HuH-7.5 (cell line): ENCODE measurements at regions not wholly inside any gene's neighbourhood (a gene's known extent, or its start where the extent isn't known, plus 50 kb on each side); places are given as distances from the start of the nearest gene placed in this dataset.
"Not testable (repeated sequence)": the region's sequence is repeated elsewhere in the genome, so short reads cannot be mapped to it uniquely, and the experiment has no call there.

ENCODE experiments used
- DNase-seq: peaks from one replicate; pipeline ENCODE4 v3.0.0; 2011; ENCODE audit warnings: low spot score

DNA sequence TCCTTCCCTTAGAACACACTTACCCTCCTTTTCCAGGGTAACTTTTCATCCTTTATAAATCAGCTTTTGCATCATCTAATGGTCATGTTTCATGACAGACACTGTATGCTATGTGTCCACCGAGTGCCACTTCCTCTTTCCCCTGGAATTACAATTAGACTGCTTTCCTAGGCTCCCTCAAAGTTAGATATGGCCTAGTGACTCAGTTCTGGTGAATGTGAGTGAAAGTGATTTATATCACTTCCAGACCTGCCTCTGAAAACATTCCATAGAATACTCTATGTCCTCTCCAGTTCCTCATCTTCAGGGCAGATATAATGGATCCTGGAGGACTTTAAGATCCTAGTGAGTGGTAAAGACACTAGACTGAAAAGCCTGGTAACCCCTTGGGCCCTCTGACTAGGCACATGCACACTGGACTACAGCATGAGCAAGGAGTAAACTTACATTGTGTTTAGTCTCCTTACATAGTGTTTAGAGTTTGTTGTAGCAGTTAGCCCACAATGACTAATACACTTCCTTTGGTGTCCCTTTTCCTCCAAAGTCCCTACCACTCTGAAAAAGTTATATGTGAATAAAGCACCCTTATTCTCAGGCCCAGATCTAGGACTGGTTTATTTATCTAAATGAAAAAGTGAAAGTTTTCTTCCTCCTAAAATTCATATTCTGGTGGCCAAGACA, 59.3 kb downstream of the GPR88 start:
- DNase-seq: no peak

DNA sequence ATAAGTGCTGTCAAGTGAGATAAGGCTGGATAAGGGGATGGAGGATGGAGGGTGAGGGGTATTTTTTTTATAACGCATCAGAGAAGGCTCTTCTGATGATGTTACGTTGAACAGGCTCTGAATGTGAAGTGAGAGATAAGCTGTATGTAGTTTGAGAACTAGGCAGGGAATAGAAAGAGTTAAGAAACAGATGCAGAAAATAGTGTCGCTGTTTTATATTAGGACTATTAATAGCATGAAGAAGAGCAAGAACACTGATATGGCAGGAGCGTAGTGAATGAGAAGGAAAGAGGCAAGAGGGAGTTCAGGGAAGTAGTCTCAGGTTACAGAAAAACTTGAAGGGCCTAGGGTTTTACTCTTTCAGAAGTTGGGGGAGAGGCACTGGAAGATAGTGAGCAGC, 59.8 kb downstream of the GPR88 start:
- no peak for DNase-seq

DNA sequence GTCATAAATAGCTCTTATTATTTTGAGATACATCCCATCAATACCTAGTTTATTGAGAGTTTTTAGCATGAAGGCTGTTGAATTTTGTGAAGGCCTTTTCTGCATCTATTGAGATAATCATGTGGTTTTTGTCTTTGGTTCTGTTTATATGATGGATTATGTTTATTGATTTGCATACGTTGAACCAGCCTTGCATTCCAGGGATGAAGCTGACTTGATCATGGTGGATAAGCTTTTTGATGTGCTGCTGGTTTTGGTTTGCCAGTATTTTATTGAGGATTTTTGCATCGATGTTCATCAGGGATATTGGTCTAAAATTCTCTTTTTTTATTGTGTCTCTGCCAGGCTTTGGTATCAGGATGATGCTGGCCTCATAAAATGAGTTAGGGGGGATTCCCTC, 62.4 kb downstream of the GPR88 start:
- DNase-seq: not testable (repeated sequence)

DNA sequence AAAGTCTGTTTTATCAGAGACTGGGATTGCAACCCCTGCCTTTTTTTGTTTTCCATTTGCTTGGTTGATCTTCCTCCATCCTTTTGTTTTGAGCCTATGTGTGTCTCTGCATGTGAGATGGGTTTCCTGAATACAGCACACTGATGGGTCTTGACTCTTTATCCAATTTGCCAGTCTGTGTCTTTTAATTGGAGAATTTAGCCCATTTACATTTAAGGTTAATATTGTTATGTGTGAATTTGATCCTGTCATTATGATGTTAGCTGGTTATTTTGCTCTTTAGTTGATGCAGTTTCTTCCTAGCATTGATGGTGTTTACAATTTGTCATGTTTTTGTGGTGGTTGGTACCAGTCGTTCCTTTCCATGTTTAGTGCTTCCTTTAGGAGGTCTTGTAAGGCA, 64.1 kb downstream of the GPR88 start:
- not testable (repeated sequence) for DNase-seq

DNA sequence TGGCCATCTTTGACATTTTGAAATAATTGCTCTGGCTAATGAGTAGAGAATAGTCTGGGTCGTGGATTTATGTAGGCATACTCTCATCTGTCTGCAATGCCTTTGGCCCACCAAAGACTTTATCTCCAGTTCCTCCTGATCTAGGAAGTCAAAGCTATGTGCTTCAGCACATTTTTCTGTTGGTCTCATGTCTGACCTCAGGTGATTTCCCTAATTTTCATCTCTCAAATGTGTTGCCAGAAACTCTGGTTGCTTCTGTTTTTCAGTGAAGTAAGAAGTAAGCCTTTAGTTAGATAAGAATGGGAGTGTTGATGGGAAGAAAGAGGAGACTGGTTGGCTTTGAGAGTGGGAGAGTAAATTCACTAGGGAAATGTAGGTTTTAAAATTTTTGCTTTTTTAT, 66.4 kb downstream of the GPR88 start:
- DNase-seq: no peak

DNA sequence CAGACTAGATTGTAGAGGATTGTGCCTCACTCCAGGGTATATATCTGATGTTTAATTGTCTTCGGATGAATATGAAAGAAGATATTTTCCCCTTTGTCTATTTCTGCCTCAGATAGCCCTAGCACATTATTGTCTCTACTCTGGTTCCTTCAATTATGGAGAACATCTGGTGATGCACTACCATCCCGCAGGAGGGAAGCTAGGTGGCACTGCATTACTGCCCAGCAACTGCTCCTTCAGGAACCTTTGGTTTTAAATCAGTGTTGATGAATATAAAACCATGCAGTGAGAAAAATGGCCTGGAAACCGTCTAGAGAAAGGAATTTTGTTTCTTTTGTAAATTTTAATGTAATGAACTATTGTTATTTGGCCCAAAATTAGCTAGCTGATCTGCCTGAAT, 68.5 kb downstream of the GPR88 start:
- no peak for DNase-seq

DNA sequence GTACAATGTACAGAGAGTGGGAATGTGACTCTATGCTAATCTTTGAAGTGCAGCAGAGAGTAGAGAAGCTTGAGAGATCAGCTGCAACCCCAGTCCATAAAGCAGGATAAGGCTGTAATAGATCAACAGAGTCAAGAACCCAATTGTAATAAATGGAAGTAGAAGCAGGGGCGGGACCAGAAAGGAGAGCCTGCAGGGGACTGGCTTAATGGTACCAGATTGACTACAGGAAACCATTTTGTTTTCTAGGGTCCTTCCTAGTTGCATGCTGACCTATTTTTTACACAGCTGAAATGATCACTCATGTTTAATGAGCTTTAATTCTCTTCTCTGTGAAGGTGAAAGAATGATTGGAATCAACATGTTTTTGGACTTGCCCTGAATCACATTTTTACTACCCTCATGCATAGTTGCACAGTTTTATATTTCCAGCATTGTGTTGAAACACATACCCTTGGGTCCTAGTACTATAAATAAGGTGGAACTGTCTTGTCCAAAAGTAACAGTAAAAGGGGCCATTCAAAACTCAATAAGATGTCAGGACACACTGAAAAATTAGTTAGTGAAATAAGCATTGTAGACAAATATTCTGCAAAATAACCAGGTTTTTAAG, 69.8 kb downstream of the GPR88 start:
- no peak for DNase-seq

DNA sequence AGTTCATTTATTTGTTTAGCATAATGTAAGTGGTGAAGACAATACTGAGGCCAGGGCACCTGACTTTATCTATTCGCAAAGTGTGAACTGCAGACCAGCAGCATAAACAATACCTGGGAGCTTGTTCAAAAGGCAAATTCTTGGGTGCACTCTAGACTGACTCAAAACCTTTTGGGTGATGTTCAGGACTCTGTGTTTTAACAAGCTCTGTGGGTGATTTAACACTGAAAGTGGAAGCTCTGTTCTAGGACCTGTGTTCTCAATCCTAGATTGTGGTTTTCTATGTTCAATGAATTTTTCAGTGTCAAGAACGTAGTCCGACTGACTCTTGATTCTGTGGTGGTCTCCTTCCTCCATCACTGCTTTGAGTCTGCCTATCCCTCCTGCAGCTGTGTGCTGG, 71.9 kb downstream of the GPR88 start:
- DNase-seq: no peak

DNA sequence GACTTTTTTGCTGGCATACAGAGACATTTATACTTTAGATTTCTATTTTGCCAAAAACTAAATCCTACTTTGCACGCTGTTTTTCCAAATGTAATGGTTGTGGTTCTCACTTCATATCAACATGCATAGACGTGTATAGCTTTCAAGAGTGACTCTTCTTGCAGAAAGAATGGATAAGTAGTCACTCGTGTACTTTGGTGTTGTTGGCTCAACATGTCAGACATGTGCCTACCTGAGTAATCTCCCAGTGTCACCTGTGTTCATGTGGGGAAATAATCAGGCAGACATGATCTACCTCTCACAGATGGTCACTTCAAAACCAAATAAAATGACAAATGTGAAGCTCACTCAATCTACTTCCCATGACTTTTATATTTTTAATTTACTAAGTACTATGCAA, 73.1 kb downstream of the GPR88 start:
- no peak for DNase-seq

DNA sequence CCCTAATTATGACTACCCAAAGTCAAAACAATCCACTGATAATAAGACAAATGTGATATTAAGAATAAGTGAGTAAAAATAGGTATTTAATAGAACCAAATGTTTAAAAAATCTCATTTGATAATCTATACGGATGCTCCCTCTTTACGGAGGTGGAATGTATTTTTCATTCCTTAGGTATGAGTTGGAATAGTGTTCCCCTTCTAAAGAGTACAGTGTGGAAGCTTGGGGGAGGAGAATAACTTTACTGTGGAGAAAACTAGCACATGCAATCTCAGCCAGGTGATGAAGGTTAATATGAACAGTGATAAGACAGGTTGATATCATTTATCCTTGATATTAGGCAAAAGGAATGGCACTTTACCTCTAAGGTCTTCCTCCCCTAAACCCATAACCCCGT, 74.6 kb downstream of the GPR88 start:
- no peak for DNase-seq

DNA sequence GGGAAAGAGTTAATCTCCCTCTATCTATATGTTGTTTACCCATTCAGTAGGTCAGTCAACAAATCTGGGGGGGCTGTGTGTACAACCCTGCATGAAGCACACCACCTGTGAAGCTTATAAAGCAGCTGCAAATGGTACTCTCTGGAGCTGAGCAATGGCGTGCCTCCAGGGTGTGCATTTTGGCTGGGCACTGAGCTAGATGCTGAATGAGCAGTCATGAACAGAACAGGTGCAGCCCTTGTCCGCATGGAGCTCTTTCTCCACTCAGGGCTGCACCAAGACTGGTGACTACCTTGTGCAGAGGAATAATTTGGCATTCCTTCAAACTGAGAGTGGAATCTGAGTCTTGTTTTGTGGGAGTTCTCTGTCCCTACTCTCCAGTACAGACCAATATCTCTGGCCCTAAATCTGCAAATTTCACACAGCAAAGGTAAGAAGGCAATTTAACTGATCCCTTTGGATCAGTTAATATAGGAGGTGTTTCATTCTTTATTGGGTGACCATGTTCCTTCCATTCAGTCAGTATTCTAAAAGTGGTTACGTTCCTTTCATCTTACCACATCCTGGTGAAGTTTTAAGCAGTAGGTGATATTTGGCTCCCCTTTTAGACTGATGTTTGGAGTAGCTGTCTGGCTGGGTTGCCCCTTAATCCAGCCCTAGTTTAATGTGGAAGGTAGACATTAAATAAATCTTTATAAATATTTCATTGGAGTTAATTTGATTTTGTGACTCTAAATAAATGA, 76.0 kb downstream of the GPR88 start:
- no peak for DNase-seq

DNA sequence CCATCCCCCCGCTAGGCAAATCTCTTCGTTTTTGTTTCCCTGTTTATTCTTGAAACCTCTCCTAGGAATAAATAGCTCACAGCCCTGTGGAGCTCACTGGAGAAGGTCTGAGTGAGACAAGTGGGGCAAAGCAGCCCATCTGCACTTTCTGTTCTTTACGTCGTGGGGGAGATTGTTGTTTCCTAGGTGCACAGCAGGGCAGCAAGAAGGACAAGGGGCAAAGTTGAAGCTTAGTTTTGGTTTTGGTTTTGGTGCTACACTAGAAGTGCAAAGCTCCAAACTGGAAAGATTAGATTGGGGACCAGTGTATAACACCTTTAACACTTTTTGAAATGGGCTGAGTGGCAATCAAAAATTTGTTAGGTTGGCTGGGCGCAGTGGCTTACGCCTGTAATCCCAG, 76.6 kb downstream of the GPR88 start:
- DNase-seq: no peak

DNA sequence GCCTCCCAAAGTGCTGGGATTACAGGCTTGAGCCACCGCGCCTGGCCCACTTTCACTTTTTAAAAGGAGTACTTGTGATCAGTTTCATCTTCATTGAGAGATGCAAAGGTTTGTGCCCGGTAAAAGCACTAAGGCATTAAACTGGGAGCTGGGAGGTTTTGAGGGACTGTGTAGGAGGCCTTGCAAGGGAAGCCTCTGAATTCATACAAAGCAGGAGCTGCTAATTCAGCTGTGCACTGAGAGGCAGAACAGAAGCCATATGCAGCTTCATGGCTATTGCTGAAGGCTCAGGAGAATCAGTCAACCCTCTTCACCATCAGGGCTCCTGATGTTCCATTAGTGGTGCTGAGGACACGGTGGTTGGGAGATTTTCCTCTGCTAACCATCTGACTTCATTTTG, 77.7 kb downstream of the GPR88 start:
- no peak for DNase-seq

DNA sequence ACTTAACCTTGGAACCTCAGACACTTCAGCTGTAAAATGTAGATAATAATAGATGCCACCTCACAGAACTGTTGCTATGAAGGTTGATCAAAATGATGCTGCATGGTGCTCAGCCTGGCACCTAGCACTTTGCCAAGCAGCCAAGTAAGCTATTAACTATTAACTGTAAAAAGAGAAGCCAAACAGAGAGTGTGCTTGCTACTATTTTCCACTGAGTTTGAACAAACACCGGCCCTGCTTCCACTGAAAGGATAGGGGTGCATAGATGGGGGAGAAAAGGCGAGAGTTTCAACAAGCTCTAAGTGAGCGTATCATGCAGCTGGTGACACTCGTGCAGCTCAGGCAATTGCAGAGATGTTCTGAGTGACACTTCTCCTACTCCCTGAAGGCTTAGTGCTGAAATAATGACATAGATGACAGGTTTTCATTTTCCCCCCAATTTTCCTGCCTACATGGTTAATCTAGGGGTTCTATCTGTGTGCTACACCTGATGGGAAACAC, 78.2 kb downstream of the GPR88 start:
- DNase-seq: no peak

DNA sequence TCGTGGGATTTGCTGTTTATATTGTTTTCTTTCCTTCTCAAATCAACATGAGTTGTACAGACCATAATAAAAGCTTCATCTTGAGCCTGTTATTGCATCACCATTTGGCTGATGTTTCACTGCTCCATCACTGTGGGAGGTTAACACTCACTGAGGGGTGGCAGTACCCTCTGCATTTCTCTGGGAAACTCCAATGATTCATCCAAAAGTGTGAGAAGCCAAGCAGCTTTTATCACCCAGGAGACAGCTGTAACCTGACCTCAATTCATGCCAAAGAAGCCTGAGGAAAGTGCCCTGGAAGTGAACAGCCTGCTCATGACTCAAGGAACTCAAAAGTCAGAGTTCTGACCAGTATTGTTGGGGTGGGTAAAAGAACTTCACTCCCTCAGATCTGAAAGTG, 84.1 kb downstream of the GPR88 start:
- DNase-seq: no peak

DNA sequence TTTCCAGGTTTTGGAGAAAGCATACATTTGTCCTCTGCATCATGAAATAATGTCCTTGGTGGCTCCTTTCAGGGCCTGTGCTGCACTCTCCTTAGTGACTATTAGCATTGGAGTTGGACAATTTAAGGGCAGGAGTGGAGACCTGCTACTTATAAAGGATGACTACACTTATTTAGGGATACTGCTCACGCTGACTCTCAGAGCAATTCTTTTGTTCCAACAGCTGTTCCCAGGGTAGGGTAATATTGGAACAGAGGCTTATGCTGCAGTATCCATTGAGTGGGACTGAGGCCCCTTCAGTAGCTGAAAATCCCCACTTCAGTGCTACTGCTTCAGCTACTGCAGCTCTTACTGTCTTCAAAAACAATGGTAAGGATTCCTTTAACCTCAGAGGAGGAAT, 84.6 kb downstream of the GPR88 start:
- DNase-seq: no peak

DNA sequence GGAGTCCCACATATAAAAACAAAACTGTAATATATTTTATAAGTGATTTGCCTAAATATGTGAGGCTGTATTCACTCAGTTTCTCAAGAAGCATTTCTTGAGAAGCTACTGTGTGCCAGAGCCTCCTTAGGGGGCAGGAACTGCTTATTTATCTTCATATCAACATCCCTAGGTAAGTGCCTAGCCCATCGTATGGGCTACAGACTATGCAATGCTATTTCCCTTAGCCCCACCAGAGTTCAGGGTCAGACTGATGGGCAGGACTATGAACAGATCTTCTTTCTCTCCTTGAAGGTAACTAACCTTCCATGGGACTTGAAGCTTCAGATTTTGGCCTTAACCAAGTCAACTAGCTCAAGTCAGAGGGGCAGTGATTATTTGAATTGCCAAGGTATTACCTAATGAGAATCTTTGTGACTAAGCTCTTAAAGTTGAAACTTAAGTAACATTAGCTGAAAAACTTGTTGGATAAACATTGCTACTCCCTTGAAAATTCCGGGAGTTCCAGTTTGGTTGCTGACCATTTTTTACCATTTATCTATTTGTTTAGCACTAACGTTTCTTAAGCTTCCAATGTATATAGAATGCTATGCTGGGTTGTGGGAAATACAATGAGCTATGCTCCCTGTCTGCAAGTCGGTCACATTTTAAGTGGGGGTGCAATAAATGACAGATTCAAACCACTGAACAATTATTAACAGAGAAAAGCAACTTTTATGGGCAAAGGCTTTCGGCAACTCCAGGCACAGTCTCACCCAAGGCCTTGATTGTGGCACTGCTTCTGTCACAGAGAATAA, 85.2 kb downstream of the GPR88 start:
- no peak for DNase-seq

DNA sequence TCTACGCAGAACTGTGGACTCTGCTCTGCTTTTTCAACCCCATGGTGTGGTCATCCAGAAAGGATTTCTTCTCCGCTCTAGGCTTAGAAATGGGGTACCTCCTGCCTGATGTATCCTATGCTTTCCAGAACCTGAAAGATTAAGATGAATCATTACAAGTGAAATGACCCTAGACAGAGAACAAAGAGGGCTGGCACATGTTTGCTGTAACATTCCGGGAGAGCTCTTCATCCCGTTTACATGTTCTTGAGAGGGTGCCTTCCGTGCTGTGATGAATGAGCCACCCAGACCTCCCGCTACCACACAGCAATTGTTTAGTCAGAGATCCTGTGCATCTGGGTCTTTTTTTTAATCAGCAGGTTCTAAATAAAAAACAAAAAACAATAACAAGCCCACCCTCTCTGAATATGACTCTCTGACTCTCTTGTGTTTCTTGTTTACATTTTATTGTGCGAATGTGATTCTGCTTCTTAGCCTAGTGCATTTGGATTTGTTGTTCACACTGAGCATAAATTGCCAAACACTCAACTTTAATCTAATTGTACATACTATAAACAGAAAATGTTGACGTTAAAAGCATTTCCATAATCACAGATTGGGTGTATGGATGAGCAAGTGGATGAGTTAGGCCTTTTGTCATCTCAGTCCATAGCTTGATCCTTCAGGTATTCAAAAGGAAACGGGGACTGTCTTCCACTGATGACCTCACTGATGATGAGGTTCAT, 87.1 kb downstream of the GPR88 start:
- no peak for DNase-seq

DNA sequence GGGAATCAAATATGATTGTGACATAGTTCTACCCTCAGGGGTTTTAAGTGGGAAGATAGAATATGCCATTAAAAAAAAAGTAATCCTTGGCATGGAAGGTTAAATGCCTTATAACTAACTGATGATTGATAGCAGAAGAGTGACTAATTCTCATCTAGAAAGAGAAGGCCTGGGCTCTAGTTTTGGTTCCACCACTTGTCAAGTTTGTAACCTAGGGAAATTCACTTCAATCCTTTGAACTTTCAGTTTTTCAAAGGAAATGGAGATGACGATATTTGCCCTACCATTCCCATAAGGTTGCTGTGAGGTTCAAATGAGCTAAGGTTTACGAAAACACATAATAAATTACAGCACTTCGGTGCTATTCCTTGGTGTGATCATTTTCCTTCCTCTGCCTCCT, 88.5 kb downstream of the GPR88 start:
- DNase-seq: no peak

DNA sequence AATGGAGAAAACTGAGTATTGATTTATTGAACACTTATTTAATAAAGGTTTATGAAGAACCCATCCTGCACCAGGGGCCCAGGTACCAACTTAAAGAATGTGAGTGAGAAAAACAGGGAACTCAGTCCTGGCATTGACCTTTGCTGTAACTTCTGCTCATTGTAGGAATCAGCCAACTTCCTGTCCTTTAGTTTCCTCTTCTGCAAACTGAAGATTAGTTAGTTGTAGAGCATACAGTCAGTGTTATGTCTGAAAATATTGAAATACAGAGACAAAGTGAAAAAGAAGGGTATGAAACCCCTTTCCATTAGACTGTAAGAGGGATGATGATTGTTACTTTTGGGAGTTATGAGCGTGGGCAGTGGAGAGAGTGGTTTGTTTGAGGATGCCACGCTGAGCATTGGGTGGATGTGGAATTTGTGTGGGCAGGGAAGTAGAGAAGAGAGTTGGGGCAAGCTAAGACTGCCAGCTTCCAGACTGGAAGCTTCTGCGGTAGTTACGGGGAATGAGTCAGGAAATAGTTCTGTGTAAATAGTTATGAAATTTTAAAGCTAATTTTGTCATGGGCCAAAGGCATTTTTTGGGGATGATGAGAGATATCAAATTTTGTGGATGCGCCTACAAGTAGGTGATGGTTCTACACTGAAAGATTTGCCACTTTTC, 89.2 kb downstream of the GPR88 start:
- DNase-seq: no peak

DNA sequence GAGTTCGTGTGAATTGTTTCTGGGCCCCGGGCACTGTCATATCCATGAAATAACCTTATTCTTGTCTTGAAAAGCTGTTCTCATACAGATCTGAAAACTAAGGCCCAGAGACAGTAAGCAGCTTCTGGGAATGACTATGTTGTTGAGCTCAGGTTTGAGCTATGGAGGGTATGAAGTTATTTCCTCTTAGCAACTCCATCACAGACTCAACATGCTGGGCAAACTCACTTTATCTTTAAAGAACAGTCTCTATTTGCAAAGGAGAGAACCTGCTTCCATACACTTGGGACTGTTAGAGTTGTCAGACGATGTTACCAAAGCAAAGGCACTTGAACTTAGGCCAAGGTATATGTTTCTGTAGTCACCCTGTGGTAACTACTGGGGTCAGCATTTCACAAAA, 90.0 kb downstream of the GPR88 start:
- DNase-seq: no peak
